Nucleus accumbens (tissue), 56 donors: ENCODE measurements at regions not wholly inside any gene's neighbourhood (a gene's known extent, or its start where the extent isn't known, plus 50 kb on each side); places are given as distances from the start of the nearest gene placed in this dataset.

ENCODE experiments used
- DNase-seq, 56 donors: peaks; one replicate each; lab custom pipeline; 2025; lab: John Stamatoyannopoulos, UW

DNA sequence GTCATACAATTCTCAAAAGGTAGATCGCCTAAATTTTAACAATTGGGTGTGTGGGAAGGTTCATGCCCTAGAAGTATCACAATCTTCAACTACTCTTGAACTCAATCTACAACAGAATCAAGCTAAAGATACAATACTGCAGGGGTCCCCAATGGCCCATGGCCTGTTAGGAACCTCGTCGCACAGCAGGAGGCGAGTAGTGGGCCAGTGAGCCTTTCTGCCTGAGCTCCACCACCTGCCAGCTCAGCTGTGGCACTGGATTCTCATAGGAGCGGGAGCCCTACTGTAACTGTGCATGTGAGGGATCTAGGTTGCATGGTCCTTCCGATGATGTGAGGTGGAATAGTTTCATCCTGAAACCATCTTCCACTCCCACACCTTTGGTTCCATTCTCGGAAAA, 230.6 kb downstream of the KLF12 start:
- DNase-seq: no peak

DNA sequence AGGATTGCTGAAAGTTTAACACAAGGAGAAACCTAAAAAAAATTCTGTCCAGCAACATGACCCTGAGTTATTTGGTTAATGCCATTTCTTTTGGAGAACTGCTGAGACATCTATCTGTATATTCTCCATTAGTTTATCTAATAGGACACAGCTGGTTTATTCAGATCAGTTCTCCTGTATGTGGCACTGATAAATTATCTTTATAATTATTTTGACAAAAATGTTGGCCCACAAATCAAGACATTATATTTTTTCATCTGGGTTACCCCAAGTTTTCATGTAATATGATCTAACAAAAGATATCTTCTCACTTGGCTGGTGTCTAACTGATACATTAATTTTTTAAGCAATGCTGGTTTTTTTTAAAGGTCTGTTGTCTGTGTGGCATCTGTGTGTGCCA, 231.4 kb downstream of the KLF12 start:
- DNase-seq: no peak

DNA sequence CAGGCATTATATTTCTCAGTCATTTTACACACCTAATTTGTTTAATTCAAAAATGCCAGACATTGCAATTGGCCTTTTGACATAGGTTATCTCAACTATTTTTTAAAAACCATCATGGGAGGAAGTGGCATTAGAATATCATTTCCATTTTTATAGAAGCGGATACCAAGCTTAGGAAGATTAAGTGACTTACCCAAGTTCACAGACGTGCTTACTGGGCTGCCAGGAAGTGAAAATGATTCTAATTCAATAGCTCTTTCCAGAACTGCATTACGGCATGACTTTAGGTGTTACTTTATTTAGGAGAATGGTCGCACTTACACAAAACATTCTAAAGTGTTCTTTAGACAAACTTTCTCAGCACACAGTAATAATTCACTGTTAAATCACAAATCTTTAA, 231.9 kb downstream of the KLF12 start:
- no peak for DNase-seq

DNA sequence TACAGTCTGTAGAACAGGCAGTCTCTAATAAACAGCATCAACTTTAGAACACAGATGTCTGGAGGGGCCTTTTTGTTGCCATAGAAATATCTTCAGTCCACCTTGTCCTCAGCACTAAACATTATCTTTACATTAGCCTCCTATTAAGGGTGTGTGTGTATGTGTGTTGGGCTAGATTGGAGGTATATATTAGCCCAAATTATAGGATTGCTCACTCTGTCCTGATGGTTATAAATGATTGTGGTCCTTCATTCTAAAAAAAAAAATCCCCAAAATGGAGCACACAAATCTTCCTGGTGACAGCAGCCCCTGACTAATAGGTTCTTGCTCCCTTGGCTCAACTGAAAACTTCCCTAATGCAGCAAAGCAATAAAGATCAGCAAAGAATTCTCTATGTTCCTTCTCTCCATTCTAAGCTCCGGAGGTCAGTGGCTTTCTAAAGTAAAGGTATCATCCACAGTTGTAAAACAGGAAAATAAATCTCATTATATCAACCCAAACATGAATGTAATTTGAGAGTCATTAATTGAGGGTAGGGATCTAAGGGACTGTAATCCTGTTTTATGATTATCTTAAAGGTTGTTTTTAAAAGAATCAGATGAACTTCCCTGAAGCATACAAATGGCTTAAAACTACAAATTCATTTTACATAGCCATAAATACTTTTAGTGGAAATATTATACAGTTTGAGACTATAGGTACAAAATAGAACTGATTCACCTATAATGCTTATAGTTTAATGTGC, 232.7 kb downstream of the KLF12 start:
- no peak for DNase-seq

DNA sequence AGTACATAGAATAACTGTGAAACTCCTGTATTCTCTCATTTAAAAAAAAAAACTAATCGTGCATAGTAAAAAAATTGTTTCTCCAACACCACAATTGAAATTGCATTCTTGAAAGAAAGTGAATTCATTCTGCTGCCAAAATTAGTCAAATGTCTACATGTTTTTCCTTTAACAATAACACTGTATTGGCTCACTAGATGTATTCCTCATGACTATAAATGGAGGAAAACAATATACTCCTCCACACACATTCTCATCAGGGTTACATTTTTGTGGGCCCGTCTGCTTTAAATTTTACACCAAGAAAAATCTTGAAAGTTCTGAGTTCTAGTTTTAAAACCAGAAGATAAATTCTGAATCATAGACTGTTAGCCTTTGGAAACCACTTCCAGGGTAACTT, 233.6 kb downstream of the KLF12 start:
- no peak for DNase-seq

DNA sequence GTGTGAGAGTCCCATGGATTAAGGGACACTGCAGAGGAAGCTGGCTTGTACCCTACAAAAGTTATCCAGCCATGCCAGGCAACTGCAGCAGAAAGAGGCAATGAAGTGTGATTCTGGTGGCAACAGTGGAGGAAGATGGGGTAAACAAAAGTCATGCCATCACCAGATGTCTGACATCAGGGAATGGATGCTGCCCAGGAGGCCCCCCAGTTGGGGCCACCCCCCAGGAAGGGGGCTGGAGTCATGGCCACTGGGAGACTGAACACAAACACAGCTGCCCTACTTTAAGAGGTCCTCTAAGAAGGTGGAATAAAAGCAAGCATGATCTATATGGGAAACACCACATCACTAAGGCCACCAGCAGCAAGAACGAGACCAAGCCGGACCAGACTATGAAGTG, 235.3 kb downstream of the KLF12 start:
- DNase-seq: no peak

DNA sequence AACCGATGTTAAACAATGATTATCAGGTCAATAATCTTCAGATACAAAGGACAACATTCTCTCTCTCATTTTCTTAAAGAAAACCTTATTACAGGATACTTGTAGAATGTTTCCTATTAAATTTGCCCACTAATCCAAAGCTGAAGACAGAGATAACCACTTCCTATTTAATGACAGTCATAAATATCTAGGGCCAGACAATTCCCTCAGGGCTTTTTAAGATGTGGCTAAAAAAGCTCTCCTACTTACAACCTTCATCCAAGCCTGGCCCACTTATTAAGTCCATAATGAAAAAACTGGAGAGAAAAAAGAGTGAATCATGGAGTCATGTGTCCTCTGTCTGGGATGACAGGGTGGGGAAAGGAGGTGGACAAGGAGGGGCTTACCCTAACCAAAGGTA, 235.9 kb downstream of the KLF12 start:
- DNase-seq: no peak

DNA sequence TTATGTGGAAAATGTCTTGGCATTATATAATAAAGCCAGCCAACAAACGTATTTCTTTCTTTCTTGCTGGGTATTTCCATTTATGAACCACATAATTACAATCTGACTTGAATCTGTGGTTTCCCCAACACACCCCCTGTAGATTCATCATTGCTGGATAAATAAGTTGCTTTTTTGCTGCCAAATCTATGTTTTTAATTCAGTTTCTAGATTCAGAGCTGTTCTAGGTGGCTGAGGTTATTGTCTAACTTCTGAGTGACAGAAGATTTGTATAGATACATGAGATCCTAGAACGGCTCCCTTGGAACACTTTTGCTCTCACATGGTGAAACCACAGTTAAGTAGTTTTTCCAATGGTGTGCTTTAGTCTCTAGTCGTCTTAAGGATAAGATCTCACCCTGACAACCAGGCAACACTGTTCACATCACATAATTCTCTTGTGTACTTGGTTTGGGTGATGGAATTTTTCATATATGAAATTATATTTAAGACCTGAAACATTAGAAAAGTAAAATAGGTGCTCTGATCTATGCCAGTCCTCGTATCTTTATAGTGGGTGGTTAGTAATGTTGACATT, 239.1 kb downstream of the KLF12 start:
- no peak for DNase-seq

DNA sequence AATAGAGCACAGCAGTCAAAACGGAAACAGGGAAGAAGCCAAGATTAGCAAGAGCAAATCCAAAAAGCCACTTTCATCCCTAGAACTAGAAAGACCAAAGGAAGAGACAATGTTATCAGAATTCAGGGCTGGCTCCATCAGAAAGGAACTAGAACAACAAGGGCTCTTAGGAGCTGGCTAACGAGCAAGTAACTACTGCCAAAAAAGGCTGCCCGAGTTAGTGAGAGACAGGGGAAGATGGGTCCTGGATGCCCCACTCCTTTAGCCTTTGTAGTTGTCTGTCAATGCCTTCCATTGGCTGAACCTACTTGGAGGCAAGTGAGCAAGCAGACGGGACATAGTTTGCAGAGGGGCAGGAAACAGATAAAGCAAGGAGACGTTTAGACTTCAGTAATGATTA, 240.4 kb downstream of the KLF12 start:
- no peak for DNase-seq

DNA sequence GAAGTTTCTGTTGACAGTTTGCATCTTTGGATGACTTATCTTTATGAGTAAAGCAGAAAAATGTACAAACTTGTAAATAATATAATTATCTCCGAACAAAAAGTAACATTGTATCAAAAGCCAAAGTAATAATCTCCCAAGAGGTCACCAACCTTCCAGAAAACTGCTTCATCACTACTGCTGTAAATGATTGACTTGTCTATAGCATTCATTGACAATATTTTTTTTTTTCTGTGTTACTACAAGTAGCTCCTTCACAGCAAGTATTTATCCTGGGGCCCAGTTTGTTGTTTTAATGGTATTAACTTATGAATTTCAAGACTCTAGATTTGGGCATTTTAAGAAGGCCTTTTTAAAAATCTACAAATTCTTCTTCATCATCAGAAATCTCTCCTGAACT, 242.4 kb downstream of the KLF12 start:
- DNase-seq: no peak

DNA sequence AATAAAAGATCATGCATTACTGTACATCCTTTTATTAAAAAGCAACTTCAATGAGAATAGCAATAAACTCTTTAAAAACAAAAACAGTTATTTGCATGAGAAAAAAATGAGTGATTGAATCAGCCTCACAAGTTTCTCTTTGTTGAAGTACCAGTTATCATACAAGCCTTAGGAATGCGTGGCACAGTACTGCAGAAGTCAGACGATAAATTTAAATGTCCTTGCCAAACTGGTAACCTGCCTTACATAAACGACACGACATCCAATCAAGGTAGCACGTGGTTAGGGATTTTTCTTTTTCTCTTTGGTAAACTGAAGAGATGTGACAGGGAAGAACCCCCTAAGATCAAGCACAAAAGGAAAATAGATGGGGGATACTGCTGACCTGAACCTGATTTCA, 251.0 kb downstream of the KLF12 start:
- DNase-seq: no peak

DNA sequence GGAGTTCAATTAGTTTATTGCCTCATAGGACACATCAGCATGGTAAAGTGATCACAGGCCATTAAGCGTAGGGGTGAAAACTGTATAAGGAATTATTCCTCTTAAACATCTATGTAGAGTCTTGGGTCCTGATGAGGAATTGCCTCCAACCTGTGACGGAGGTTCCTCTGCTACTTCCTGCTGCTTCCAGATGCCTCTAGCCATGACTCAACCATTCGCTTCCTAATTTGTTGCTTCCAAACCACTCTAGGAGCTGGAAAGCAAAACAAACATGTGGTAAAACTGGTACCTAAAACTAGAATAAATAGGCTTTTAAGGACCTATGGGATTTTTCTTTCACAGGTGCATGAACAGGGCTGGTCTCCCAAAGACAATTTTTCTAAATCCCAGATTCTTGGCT, 253.8 kb downstream of the KLF12 start:
- DNase-seq: no peak

DNA sequence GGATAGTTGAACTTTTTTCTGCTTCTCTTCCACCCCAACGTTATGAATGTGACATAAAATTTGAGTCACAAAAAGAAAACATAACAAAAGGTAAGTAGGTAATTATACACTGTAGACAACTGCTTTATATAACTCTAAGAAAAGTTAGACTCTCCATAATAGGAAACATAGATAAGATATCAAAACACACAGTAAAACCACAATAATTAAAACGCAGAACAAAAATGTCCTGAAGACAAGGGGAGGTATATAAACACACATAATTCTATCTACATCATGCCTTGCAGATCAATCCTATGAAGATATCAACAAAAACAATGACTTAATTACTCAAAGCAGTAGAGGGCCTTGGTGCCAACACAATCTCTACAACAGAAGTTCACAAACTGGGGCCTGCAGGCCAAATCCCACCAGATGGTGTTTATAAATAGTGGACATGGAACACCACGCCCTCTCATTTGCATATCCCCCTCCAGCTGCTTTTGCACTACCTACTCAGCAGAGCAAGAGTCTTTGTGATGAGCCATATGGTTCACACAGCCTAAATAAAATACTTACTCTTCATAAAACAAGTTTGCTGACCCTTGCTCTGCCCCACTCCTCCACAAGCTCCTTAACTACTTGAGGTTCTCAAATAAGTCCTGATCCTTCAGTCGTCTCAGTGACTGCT, 254.7 kb downstream of the KLF12 start:
- no peak for DNase-seq

DNA sequence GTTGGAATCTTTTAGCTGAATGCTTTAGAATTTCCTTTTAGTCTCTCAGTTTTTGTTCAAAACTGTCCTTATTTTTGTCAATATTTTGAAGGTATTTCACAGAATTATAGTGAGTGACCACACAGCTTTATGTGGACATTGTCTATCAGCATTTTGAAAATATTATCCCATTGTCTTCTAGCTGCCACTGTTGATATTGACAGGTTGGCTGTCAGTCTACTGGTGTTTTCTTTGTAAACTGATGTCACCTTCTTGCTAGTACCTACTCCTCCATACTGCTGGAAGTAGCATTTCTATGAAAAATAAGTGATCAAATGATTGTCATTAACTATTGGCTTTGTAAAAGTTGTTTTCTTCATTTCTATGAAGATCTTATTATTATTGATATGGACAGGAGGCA, 256.8 kb downstream of the KLF12 start:
- DNase-seq: no peak

DNA sequence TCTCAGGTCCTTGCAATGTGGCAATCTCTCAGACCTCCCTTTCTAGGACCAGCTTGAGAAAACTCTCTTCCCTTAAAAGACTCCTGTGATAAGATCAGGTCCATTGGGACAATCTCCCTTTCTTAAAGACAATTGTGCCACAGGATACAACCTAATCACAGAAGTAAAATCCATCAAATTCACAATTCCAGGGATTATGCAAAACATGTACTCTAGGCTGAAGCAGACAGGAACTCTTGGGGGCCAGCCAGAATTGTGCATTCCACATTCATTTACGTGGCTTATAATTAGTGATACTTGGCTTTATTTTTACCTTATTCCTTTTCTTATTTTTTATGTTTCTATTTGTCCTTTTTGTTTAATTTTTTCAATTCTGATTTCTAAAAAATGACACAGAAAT, 257.9 kb downstream of the KLF12 start:
- no peak for DNase-seq

DNA sequence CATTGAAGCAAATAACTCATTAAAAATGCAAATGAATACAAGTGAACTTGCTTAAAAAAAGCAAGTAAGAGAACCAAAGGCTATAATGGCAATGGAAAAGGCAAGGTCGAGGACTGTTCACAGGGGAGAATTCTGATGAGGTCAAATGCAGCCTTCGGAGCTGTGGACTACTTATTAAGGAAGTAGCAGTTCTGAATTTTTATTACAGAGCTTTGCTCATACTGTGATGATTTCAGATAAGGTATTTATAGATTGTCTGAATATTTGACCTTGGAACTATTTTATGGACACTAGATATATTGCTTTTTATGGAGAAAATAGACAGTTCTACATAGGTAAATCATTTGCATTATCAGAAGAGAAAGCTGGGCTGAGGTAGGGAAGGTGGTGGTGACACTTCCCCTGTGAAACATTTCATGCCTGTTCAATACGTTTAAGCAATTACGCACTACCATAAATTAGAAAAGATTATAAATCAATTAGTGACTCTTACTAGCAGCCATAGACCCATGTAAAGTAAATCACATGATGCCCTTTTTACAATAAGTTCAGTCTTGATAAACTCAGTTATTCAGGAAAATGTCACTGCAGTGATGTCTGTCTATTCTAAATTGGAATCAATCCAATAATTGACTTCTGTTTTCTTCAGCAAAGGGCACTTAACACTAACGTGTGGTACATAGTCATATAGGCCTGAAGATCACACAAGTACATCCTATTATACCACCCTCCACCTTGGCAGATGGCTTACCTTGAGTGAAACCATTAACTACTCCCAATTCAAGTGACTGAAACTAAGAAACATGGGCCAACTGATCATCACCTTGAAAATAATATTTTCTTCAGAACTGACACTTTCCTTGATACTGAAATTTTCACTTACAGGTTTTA, 260.0 kb downstream of the KLF12 start:
- no peak for DNase-seq

DNA sequence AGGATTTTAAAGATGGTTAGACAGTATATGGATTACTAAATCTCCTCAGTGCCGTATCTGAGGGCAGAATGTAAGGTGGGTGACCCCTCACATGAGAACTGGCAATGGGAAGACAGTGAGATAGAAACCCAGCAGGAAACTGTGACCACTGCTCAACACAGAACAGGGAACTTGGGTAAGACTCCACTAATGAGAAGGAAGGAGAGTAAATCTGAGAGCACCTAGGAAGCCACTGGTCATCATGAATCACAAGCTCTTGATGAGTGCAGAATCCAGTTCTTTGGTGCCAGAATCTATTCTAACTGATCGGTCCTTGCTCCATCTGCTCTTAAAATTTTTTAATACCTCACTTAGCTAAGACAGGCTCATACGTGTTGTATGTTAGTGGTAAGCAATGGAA, 261.8 kb downstream of the KLF12 start:
- no peak for DNase-seq

DNA sequence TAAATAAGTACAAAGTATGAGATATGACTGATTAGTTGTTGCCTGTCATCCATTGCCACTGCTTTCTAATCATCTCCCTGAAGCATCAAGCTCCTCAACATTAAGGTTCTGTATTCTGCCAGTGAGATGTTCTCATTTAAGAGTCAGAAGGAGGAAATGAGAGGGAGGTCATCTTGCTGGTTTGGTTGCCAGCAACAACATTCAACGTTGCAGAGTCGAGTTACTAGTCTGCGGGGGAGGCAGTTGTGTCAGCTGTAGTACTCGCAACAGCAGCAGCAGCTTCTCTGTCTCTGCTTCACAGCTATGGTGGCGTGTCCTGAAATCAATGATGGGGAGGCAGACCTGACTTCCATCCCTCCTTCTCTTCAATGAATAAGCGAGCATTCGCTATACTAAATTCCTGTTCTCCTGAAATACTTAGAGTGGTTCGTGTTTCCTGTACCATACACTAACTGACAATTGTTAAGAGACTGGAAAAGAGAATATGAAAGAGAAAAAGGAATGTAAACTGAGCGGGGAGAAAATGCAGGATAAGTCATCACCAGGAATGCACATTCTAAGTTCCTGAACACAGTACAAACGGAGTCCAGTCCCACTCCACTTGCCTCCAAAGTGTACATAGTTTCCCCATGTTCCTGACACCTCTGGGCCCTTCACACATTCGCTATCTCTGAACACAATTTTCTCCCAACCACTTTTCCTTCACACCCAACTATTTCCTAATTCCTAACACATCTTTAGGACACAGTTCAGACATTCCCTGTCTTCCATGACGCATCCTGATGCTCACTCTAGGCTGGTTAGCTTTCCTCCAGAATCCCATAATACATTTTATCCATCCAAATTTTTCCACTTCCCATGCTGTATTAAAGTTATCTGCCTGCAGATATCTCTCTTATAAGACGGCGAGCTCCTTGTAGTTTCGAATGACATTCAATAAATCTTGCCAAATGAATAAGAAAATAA, 263.0 kb downstream of the KLF12 start:
- no peak for DNase-seq

DNA sequence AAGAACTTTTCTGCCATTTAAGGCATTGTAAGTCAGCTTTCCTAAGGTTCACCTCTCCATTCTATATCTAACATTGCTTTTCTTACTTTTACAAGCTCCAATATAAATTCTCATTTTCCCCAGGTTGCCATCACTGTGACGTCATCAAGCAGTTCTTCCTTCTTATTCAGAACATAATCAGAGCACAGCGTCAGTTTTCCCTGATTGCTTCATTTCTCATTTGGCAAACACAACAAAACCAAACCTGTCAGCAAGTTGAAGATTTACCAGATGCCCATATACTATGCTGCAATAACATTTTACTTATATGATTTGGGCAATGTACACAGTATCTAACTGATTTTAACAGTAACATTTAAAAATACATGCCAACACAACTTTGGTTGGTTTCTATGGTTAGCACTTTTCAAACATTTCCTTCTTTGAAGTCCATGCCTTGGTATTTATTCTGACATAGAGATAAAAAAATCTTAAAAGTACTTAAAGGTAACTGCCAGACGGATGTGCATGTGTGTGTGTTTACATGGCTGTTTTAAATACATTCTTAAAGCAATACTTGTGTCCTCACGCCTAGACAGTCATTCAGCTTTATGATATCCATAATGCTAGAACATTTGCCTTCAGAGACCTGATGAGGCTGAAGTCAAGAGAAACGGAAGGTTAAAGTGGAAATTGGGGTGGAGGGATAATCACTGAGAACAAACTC, 264.0 kb downstream of the KLF12 start:
- no peak for DNase-seq
